Fibroblast of the aortic adventitia (primary cell): ENCODE measurements at regions not wholly inside any gene's neighbourhood (a gene's known extent, or its start where the extent isn't known, plus 50 kb on each side); places are given as distances from the start of the nearest gene placed in this dataset.

Experiments used
- DNase-seq: peaks from one replicate; pipeline ENCODE4 v3.0.0-alpha.2; 2010; ENCODE audit warnings: low read depth
- H3K4me3 ChIP-seq: 2 replicates; pipeline ENCODE4 v1.5.1; 2011; ENCODE audit warnings: low read depth, mild to moderate bottlenecking, control low read depth, low read length, moderate library complexity
- TF ChIP-seq, protein P1 (sequence below): IDR thresholded peaks from 2 replicates; pipeline ENCODE4 v1.5.1; 2011; ENCODE audit warnings: mild to moderate bottlenecking, low read length, control low read depth, inconsistent platforms; ENCODE audit not compliant: insufficient read depth

DNA sequence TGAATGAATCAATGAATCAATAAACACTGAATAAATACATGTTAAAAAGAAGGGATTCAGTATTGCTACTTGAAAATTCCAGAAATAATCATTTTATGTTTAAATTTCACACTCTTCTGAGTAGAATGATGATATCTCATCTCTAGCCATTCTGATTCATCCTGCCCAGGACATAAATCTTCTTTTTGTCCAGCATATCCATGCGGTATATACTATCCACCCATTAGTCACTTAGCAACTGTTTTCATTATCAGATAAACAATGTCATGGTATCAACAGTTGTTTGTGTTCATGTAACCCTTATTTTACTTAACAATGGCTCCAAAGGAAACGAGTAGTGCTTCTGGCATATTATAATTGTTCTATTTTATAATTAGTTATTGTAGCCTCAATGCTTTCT, 432.4 kb upstream of the SMC2 start:
- no peak for DNase-seq
- TF ChIP-seq, protein P1, sequence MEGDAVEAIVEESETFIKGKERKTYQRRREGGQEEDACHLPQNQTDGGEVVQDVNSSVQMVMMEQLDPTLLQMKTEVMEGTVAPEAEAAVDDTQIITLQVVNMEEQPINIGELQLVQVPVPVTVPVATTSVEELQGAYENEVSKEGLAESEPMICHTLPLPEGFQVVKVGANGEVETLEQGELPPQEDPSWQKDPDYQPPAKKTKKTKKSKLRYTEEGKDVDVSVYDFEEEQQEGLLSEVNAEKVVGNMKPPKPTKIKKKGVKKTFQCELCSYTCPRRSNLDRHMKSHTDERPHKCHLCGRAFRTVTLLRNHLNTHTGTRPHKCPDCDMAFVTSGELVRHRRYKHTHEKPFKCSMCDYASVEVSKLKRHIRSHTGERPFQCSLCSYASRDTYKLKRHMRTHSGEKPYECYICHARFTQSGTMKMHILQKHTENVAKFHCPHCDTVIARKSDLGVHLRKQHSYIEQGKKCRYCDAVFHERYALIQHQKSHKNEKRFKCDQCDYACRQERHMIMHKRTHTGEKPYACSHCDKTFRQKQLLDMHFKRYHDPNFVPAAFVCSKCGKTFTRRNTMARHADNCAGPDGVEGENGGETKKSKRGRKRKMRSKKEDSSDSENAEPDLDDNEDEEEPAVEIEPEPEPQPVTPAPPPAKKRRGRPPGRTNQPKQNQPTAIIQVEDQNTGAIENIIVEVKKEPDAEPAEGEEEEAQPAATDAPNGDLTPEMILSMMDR, result no peak
- no peak overlapping the region for H3K4me3 ChIP-seq

DNA sequence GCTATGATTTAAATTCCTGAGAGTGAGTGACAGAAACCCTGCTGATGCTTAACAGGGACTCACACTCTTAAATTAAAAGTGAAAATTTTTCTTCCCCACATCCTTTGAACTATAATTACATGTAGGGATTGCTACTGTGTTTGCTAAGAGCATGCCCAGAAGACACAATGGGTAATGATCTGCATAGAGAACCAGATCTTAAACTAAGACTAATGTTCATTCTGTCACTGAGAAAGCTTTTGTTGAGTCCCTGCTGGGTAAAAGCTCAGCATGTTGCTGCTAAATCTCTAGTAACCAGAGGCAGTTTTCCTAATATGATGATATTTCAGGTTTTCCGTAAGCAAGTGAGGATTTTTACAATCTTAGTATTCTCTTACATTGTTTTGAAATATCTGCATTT, 424.8 kb upstream of the SMC2 start:
- no peak for DNase-seq
- no peak overlapping the region for H3K4me3 ChIP-seq
- TF ChIP-seq, protein P1, result no peak

- no peak overlapping the region for H3K4me3 ChIP-seq
- TF ChIP-seq, protein P1, result no peak
- no peak for DNase-seq
These were observed 419.8 kb upstream of the SMC2 start for GRCh38 chr9:103674271-103674670.

DNA sequence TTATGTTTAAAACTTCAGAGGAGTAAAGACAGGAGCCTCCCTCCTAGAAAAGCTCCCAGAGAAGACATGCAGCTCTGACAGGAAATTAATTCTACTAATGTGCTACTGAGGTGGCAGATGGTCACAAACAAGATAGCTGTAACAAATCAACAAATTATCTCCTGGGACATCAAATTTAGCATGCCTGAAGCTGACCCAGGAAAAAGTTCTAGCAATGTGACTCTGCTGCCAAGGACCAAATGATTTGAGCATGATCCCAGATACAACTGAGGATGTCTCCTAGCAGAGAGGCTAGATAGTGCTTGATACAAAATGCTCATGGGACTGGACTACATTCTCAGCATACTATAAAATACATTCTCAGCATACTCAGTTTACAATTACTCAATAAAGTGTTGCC, 413.5 kb upstream of the SMC2 start:
- TF ChIP-seq, protein P1, result no peak
- no peak overlapping the region for H3K4me3 ChIP-seq
- no peak for DNase-seq

- TF ChIP-seq, protein P1, result no peak
- DNase-seq, result no peak
- H3K4me3 ChIP-seq, result no peak overlapping the region
These were observed 412.7 kb upstream of the SMC2 start for GRCh38 chr9:103681435-103681834.

GRCh38 chr9:103700195-103700962, 393.7 kb upstream of the SMC2 start:
- TF ChIP-seq, protein P1, result no peak
- no peak overlapping the region for H3K4me3 ChIP-seq
- DNase-seq, result no peak

DNA sequence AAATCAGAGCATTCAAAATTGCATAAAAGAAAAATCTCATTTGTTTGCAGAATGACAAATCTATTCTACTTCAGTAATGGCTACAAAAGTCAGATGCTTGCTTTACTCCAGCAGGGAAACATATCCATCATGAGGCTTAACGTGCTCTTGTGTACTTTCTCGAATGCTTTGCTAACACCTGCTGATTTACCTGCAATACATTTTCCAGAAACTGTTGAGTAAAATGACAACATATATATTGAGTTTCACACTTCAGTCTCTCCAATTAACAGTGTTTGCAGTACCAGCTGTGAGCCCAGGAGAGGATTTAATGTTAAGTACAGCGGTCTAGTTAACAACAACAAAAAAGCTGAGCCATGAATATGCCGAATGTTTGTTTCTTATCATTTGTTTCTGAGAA, 391.5 kb upstream of the SMC2 start:
- DNase-seq, result no peak
- H3K4me3 ChIP-seq, result no peak overlapping the region
- TF ChIP-seq, protein P1, result no peak
